Heart left ventricle (tissue), 13 donors: ENCODE measurements at regions not wholly inside any gene's neighbourhood (a gene's known extent, or its start where the extent isn't known, plus 50 kb on each side); places are given as distances from the start of the nearest gene placed in this dataset.

Experiments
- CTCF ChIP-seq, 12 donors: fragments of 200-600 bp; sonication (generic) in 4 of 12; IDR thresholded peaks; one replicate each; pipeline versions ENCODE4 v1.5.0 to v1.8.0; 2018 to 2022; ENCODE audit warnings: antibody characterized with exemption in 12 of 12, mild to moderate bottlenecking in 5 of 12
- POLR2A ChIP-seq, 2 donors: fragments of 450-650 bp; IDR thresholded peaks; one replicate each; pipeline ENCODE4 v1.6.1; 2017; ENCODE audit warnings: antibody characterized with exemption in 2 of 2, mild to moderate bottlenecking in 2 of 2, moderate library complexity in 2 of 2
- donor health status: ischemic (EF 13 %, LVEDD 7.1; RV severe dilation, severe dysfunction).
- donor health status: DM: no; HTN: yes; CAD: no.
- donor health status: DM: no; HTN: no; CAD: no.
- donor health status: ischemic (EF 25% LVEDD 6.9; RV normal size, moderate dysfunction).
- donor health status: ischemic (EF 25% LVEDD 5.7; RV mildly dilated, moderate dysfunction).
- donor health status: ischemic (EF 35%, LVEDD 5.7; RV mildly dilated, moderate dysfunction).
- donor health status: nonischemic (EF 11% LVEDD 7.7; RV severe dilation, severe dysfunction).
- donor health status: DM: yes; HTN: yes; CAD: no.
- donor health status: PGD.
- donor health status: ischemic (EF 29% LVEDD 5.4; RV normal size, mild dysfunction).
- donor health status: nonischemic (EF 23%, LVEDD 6.1; RV moderate dilation, normal function).

- TF ChIP-seq CTCF (IDR thresholded peaks at IDR 0.05), result no peak
- TF ChIP-seq POLR2A (IDR thresholded peaks at IDR 0.05), result no peak
Measured at GRCh38 chr2:58601017-58601416, 359.9 kb upstream of the FANCL start.
